B cell (primary cell): ENCODE measurements at regions not wholly inside any gene's neighbourhood (a gene's known extent, or its start where the extent isn't known, plus 50 kb on each side); places are given as distances from the start of the nearest gene placed in this dataset.
"Not testable (repeated sequence)": the region's sequence is repeated elsewhere in the genome, so short reads cannot be mapped to it uniquely, and the experiment has no call there.

Experiments used
- ATAC-seq: fragments of 200-7000 bp; cut with Tn5 transposase; one replicate; pipeline ENCODE4 v1.10.0; 2021; ENCODE audit warnings: low read depth, mild to moderate bottlenecking, moderate number of reproducible peaks, moderate library complexity
- CTCF ChIA-PET: fragments of 350-600 bp; sonication (Branson Sonifier 250); formaldehyde crosslinking; loops from one replicate; lab custom pipeline; 2021; ENCODE audit warnings: antibody characterized with exemption, inconsistent platforms; lab: Charles Lee
- POLR2A ChIA-PET: fragments of 350-600 bp; sonication (Branson Sonifier 250); formaldehyde crosslinking; loops from one replicate; lab custom pipeline; 2021; ENCODE audit warnings: antibody characterized with exemption; lab: Charles Lee
- DNase-seq: peaks from one replicate; pipeline ENCODE4 v3.0.0; 2013
- H2AFZ ChIP-seq: 2 replicates; pipeline ENCODE4 v1.6.1; 2012; ENCODE audit warnings: mild to moderate bottlenecking, low read depth, low read length; ENCODE audit not compliant: insufficient read depth, poor library complexity, severe bottlenecking
- H3K27ac ChIP-seq, 2 donors: 1 replicate in 1 of 2; 2 replicates in 1 of 2; pipeline ENCODE4 v1.5.1; 2012 to 2013; ENCODE audit warnings: low read length in 2 of 2, mild to moderate bottlenecking in 2 of 2, moderate library complexity in 1 of 2
- H3K27me3 ChIP-seq, 4 experiments: fragments of 200-600 bp in 1 of 4; sonication (generic) in 1 of 4; replicated peaks in 1 of 4; 1 replicate in 2 of 4; 2 replicates in 2 of 4; pipeline versions ENCODE4 v1.6.1 to v1.7.0; 2013 to 2016; ENCODE audit warnings: low read length in 3 of 4, mild to moderate bottlenecking in 2 of 4, mixed read lengths in 1 of 4, moderate library complexity in 1 of 4; ENCODE audit not compliant: insufficient read depth in 4 of 4, control insufficient read depth in 3 of 4; ENCODE audit errors: control extremely low read depth in 1 of 4
- H3K36me3 ChIP-seq, 2 experiments: replicated peaks in 1 of 2; 1 replicate in 1 of 2; 2 replicates in 1 of 2; pipeline versions ENCODE4 v1.6.1 to v1.7.1; 2013; ENCODE audit warnings: low read length in 1 of 2; ENCODE audit not compliant: insufficient read depth in 2 of 2, control insufficient read depth in 1 of 2; ENCODE audit errors: control extremely low read depth in 1 of 2, extremely low read depth in 1 of 2
- H3K4me1 ChIP-seq, 2 donors: fragments of 200-600 bp in 1 of 2; sonication (generic) in 1 of 2; 1 replicate in 1 of 2; 2 replicates in 1 of 2; pipeline versions ENCODE4 v1.5.1 to v1.6.1; 2013 to 2017; ENCODE audit warnings: low read length in 2 of 2; ENCODE audit not compliant: control insufficient read depth in 2 of 2, insufficient read depth in 2 of 2
- H3K4me2 ChIP-seq: replicated peaks from 2 replicates; pipeline ENCODE3; 2012; ENCODE audit warnings: mild to moderate bottlenecking, low read depth, low read length; ENCODE audit not compliant: poor library complexity, severe bottlenecking
- H3K4me3 ChIP-seq, 5 experiments: fragments of 200-600 bp in 1 of 5; sonication (generic) in 1 of 5; 1 replicate in 3 of 5; 2 replicates in 2 of 5; pipeline versions ENCODE4 v1.5.1 to v1.7.0; 2011 to 2016; ENCODE audit warnings: low read length in 4 of 5, mild to moderate bottlenecking in 4 of 5, low read depth in 2 of 5, control low read depth in 1 of 5, moderate library complexity in 1 of 5; ENCODE audit not compliant: insufficient read depth in 1 of 5; ENCODE audit errors: control extremely low read depth in 1 of 5, extremely low read depth in 1 of 5
- H3K79me2 ChIP-seq: fragments of 200-600 bp; sonication (generic); one replicate; pipeline ENCODE4 v1.6.0; 2016; ENCODE audit warnings: low read length; ENCODE audit not compliant: control insufficient read depth, insufficient read depth
- H3K9ac ChIP-seq: fragments of 200-600 bp; sonication (generic); 2 replicates; pipeline ENCODE4 v1.6.1; 2017; ENCODE audit warnings: mild to moderate bottlenecking, low read length, moderate library complexity
- H3K9me3 ChIP-seq, 3 donors: one replicate each; pipeline versions ENCODE4 v1.6.1 to v1.7.1; 2013; ENCODE audit warnings: low read length in 2 of 3; ENCODE audit not compliant: control insufficient read depth in 2 of 3, insufficient read depth in 1 of 3; ENCODE audit errors: control extremely low read depth in 1 of 3
- H4K20me1 ChIP-seq: 2 replicates; pipeline ENCODE4 v1.6.0; 2012; ENCODE audit warnings: mild to moderate bottlenecking, low read length; ENCODE audit not compliant: insufficient read depth, control insufficient read depth, poor library complexity, severe bottlenecking
- H3K27ac Mint-ChIP-seq: one replicate; pipeline ENCODE4 v1.8.0; 2021; ENCODE audit warnings: mixed read lengths
- H3K27me3 Mint-ChIP-seq: one replicate; pipeline ENCODE4 v1.8.0; 2021; ENCODE audit warnings: mixed read lengths
- H3K4me1 Mint-ChIP-seq: one replicate; pipeline ENCODE4 v1.8.0; 2021; ENCODE audit warnings: mixed read lengths
- H3K4me3 Mint-ChIP-seq: one replicate; pipeline ENCODE4 v1.8.0; 2021; ENCODE audit warnings: mixed read lengths
- H3K9me3 Mint-ChIP-seq: one replicate; pipeline ENCODE4 v1.8.0; 2022; ENCODE audit warnings: mixed read lengths; ENCODE audit not compliant: insufficient read depth
- EZH2 ChIP-seq: IDR thresholded peaks from 2 replicates; pipeline ENCODE4 v1.6.1; 2012; ENCODE audit warnings: borderline replicate concordance, low read depth, mild to moderate bottlenecking, moderate library complexity, low read length; ENCODE audit not compliant: insufficient read depth, poor library complexity, severe bottlenecking
- WGBS: methylation state at CpG from one replicate; pipeline ENCODE4 v1.1.5; 2013; ENCODE audit warnings: missing lambda C conversion rate; ENCODE audit not compliant: insufficient coverage; 5-methylcytosine and 5-hydroxymethylcytosine counted together
- intact Hi-C: fragments of 100-400 bp; cut with micrococcal nuclease; formaldehyde crosslinking; loops from one replicate; pipeline ENCODE4 v1.10.0; 2022
- TF ChIP-seq, protein P1 (sequence below): fragments of 200-600 bp; IDR thresholded peaks from one replicate; pipeline ENCODE4 v1.8.0; 2022; ENCODE audit warnings: antibody characterized with exemption, mild to moderate bottlenecking

DNA sequence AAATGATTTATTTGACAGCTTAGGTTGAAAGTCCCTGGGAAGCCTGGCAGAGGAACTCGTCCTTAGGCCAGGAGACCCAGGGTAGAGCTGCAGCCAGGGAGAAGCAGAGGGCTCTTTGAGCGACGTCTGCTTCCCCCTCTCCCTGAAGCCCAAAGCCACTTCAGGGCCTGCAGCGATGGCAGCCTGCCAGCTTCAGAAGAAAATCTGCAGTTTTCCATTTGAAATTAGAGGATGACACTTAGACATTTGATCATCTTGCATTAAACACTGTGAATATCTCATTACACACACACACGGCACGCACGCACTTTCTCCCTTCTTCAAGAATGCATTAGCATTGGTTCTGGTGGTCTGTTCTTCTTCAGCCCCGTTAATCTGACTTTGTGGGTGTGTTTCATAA is 96.5 kb downstream of the PLEKHG1 start:
- Histone ChIP-seq H3K4me2 (peak overlapping the region; percentile 70), H4K20me1 (no peaks in the 10 kb centered on the region), H3K27me3 (no peaks in the 10 kb centered on the region), H3K4me1 (peaks cover 90 to 98% of the 10 kb centered on the region in 2 donors), H3K79me2 (peaks cover 97% of the 10 kb centered on the region), H3K36me3 (peaks cover 5 to 7% of the 10 kb centered on the region in 2 experiments), H3K4me3 (no peak overlapping the region), H2AFZ (no peak overlapping the region), H3K9ac (no peak overlapping the region), H3K9me3 (no peaks in the 10 kb centered on the region), H3K27ac (peak overlapping the region in 1 of 2 donors; percentile 96)
- no peaks in the 10 kb centered on the region for H3K27me3 Mint-ChIP-seq
- intact Hi-C loops = no loop called here
- WGBS = 89% methylated on average over 3 of the region's 8 CpGs
- H3K4me1 Mint-ChIP-seq = peaks cover 87% of the 10 kb centered on the region
- H3K27ac Mint-ChIP-seq = no peak overlapping the region
- POLR2A ChIA-PET = interaction anchor here (0.6 kb wide), 1 partner anchor 97 kb away, joined by 4 read pairs; no protein-coding TSS in a partner anchor
- DNase-seq = no peak
- TF ChIP-seq EZH2 = no peak
- TF ChIP-seq, protein P1, sequence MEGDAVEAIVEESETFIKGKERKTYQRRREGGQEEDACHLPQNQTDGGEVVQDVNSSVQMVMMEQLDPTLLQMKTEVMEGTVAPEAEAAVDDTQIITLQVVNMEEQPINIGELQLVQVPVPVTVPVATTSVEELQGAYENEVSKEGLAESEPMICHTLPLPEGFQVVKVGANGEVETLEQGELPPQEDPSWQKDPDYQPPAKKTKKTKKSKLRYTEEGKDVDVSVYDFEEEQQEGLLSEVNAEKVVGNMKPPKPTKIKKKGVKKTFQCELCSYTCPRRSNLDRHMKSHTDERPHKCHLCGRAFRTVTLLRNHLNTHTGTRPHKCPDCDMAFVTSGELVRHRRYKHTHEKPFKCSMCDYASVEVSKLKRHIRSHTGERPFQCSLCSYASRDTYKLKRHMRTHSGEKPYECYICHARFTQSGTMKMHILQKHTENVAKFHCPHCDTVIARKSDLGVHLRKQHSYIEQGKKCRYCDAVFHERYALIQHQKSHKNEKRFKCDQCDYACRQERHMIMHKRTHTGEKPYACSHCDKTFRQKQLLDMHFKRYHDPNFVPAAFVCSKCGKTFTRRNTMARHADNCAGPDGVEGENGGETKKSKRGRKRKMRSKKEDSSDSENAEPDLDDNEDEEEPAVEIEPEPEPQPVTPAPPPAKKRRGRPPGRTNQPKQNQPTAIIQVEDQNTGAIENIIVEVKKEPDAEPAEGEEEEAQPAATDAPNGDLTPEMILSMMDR = no peak
- H3K9me3 Mint-ChIP-seq = no peaks in the 10 kb centered on the region
- no peak for ATAC-seq
- CTCF ChIA-PET = interaction anchor here (1.5 to 3.1 kb wide), 3 partner anchors 10 to 279 kb away, joined by 3 to 18 read pairs (median 8); no protein-coding TSS in a partner anchor
- H3K4me3 Mint-ChIP-seq = peak overlapping the region; percentile 1

GRCh38 chr6:150696918-150697317 is 97.2 kb downstream of the PLEKHG1 start:
- H3K36me3 ChIP-seq, POLR2A ChIA-PET, H4K20me1 ChIP-seq, DNase-seq, H3K27me3 ChIP-seq, intact Hi-C loops, H2AFZ ChIP-seq, H3K27me3 Mint-ChIP-seq, H3K9me3 Mint-ChIP-seq, H3K9me3 ChIP-seq: not testable (repeated sequence)
- peak overlapping the region; percentile 63 to 96 for H3K27ac ChIP-seq
- peak overlapping the region in 2 of 5 experiments; percentile 16 to 22 for H3K4me3 ChIP-seq
- Mint-ChIP-seq H3K4me3 (peak overlapping the region; percentile 80), H3K27ac (peak overlapping the region; percentile 76), H3K4me1 (peaks cover 85% of the 10 kb centered on the region)
- 8% methylated on average over 2 of the region's 3 CpGs for WGBS
- H3K4me2 ChIP-seq = peak overlapping the region; percentile 70
- peak overlapping the region; percentile 17 for H3K9ac ChIP-seq
- CTCF ChIA-PET = interaction anchor here (1.0 to 3.1 kb wide), 3 partner anchors 10 to 279 kb away, joined by 3 to 18 read pairs (median 4); no protein-coding TSS in a partner anchor
- H3K79me2 ChIP-seq = peaks cover 99% of the 10 kb centered on the region
- ATAC-seq = peak; percentile 25
- peaks cover 90 to 95% of the 10 kb centered on the region in 2 donors for H3K4me1 ChIP-seq
